BJ (cell line): ENCODE measurements at regions not wholly inside any gene's neighbourhood (a gene's known extent, or its start where the extent isn't known, plus 50 kb on each side); places are given as distances from the start of the nearest gene placed in this dataset.

Experiments
- CTCF ChIA-PET: fragments of 350-600 bp; formaldehyde crosslinking; extraction: SDS; loops from one replicate; lab custom pipeline; 2021; ENCODE audit warnings: antibody characterized with exemption, inconsistent platforms; lab: Yijun Ruan, JAX
- POLR2A ChIA-PET: fragments of 300-600 bp; sonication (Branson Sonifier 250); formaldehyde crosslinking; extraction: SDS; loops from one replicate; lab custom pipeline; 2021; ENCODE audit warnings: antibody characterized with exemption; lab: Charles Lee
- DNase-seq: peaks from one replicate; pipeline ENCODE4 v3.0.0-alpha.2; 2011; ENCODE audit warnings: low read depth
- H3K27me3 ChIP-seq: 2 replicates; pipeline ENCODE4 v1.6.0; 2011; ENCODE audit warnings: low read length; ENCODE audit not compliant: control insufficient read depth, insufficient read depth
- H3K36me3 ChIP-seq: 2 replicates; pipeline ENCODE4 v1.5.1; 2011; ENCODE audit warnings: low read length; ENCODE audit not compliant: control insufficient read depth, insufficient read depth
- H3K4me3 ChIP-seq: 2 replicates; pipeline ENCODE4 v1.5.1; 2011; ENCODE audit warnings: low read depth, mild to moderate bottlenecking, control low read depth, low read length
- CTCF ChIP-seq: IDR thresholded peaks from 2 replicates; pipeline ENCODE4 v1.5.1; 2011; ENCODE audit warnings: low read depth, mild to moderate bottlenecking, control low read depth, inconsistent platforms, low read length, moderate library complexity; ENCODE audit not compliant: insufficient read depth

- no peaks in the 10 kb centered on the region for H3K27me3 ChIP-seq
- TF ChIP-seq CTCF = no peak
- DNase-seq = no peak
- no peaks in the 10 kb centered on the region for H3K36me3 ChIP-seq
- ChIA-PET CTCF (no interaction called here), POLR2A (no interaction called here)
- no peak overlapping the region for H3K4me3 ChIP-seq
Observed at GRCh38 chr2:122319539-122320132, 564.2 kb downstream of the TSN start.

- POLR2A ChIA-PET = no interaction called here
Observed at GRCh38 chr2:122322815-122323214, 567.4 kb downstream of the TSN start.

GRCh38 chr2:122323927-122324326 lies 568.5 kb downstream of the TSN start:
- ChIA-PET CTCF (no interaction called here), POLR2A (no interaction called here)
- no peaks in the 10 kb centered on the region for H3K27me3 ChIP-seq
- no peak overlapping the region for H3K4me3 ChIP-seq
- DNase-seq = no peak
- no peak for TF ChIP-seq CTCF
- no peaks in the 10 kb centered on the region for H3K36me3 ChIP-seq

More at GRCh38 chr2:122322815-122323214, 567.4 kb downstream of the TSN start:
- H3K27me3 ChIP-seq = no peaks in the 10 kb centered on the region
- no peak for TF ChIP-seq CTCF
- CTCF ChIA-PET = no interaction called here
- H3K36me3 ChIP-seq = no peaks in the 10 kb centered on the region
- no peak for DNase-seq
- H3K4me3 ChIP-seq = no peak overlapping the region

- ChIA-PET POLR2A (no interaction called here), CTCF (no interaction called here)
- Histone ChIP-seq H3K36me3 (no peaks in the 10 kb centered on the region), H3K27me3 (no peaks in the 10 kb centered on the region), H3K4me3 (no peak overlapping the region)
- DNase-seq = no peak
- TF ChIP-seq CTCF = no peak
Observed at GRCh38 chr2:122326471-122326870, 571.0 kb downstream of the TSN start.

- ChIA-PET POLR2A (no interaction called here), CTCF (no interaction called here)
- no peak for TF ChIP-seq CTCF
Observed at GRCh38 chr2:122328816-122329215, 573.4 kb downstream of the TSN start.

More at GRCh38 chr2:122328816-122329215, 573.4 kb downstream of the TSN start:
- DNase-seq = no peak
- no peaks in the 10 kb centered on the region for H3K36me3 ChIP-seq
- no peak overlapping the region for H3K4me3 ChIP-seq
- no peaks in the 10 kb centered on the region for H3K27me3 ChIP-seq
